Aorta (tissue), 5 donors: ENCODE measurements at regions not wholly inside any gene's neighbourhood (a gene's known extent, or its start where the extent isn't known, plus 50 kb on each side); places are given as distances from the start of the nearest gene placed in this dataset.

Experiments
- ATAC-seq: fragments of 200-7000 bp; cut with Tn5 transposase; one replicate; pipeline ENCODE4 v1.9.1; 2022; ENCODE audit warnings: moderate library complexity; ENCODE audit not compliant: low FRiP score
- DNase-seq, 2 donors: peaks; one replicate each; pipeline ENCODE4 v3.0.0-alpha.2; 2020
- H3K27ac ChIP-seq, 2 donors: one replicate each; pipeline ENCODE4 v1.5.1; 2013; ENCODE audit warnings: low read length in 2 of 2, mild to moderate bottlenecking in 2 of 2, moderate library complexity in 2 of 2, control low read depth in 1 of 2, inconsistent platforms in 1 of 2, low read depth in 1 of 2
- H3K27me3 ChIP-seq, 2 donors: one replicate each; pipeline ENCODE4 v1.6.1; 2013; ENCODE audit warnings: control low read depth in 1 of 2, low read length in 1 of 2, mild to moderate bottlenecking in 1 of 2, moderate library complexity in 1 of 2; ENCODE audit not compliant: insufficient read depth in 2 of 2, control insufficient read depth in 1 of 2
- H3K36me3 ChIP-seq, 2 donors: one replicate each; pipeline ENCODE4 v1.6.1; 2013; ENCODE audit warnings: control low read depth in 1 of 2, low read length in 1 of 2, mild to moderate bottlenecking in 1 of 2; ENCODE audit not compliant: insufficient read depth in 2 of 2, control insufficient read depth in 1 of 2
- H3K4me1 ChIP-seq, 2 donors: one replicate each; pipeline ENCODE4 v1.6.1; 2013; ENCODE audit warnings: low read length in 2 of 2, control low read depth in 1 of 2, mild to moderate bottlenecking in 1 of 2, moderate library complexity in 1 of 2; ENCODE audit not compliant: insufficient read depth in 2 of 2, control insufficient read depth in 1 of 2
- H3K4me3 ChIP-seq, 2 donors: one replicate each; pipeline ENCODE4 v1.5.1; 2013; ENCODE audit warnings: low read length in 2 of 2, control low read depth in 1 of 2, mild to moderate bottlenecking in 1 of 2
- H3K9me3 ChIP-seq: one replicate; pipeline ENCODE4 v1.6.1; 2013; ENCODE audit warnings: mild to moderate bottlenecking, low read length; ENCODE audit not compliant: control insufficient read depth
- WGBS, 2 donors: extraction: QIAGEN DNeasy Blood & Tissue Kit; methylation state at CpG; one replicate each; pipeline ENCODE4 v1.1.7; 2013; 5-methylcytosine and 5-hydroxymethylcytosine counted together
- intact Hi-C, 2 donors: fragments of 100-400 bp; cut with DNase I; formaldehyde crosslinking; loops; one replicate each; pipeline versions ENCODE4 v1.14.2 to v1.15.0; 2022
- donor health status: healthy with polysubstance abuse.
- donor health status: Bipolar disorder and iron deficiency.
- donor health status: DM: no; HTN: no; CAD: no.
- donor health status: DM: no; HTN: no; CAD: no.
- donor health status: DM: yes; HTN: yes; CAD: no.

- Histone ChIP-seq H3K27ac (no peak overlapping the region), H3K4me3 (no peak overlapping the region), H3K27me3 (no peaks in the 10 kb centered on the region), H3K9me3 (no peaks in the 10 kb centered on the region), H3K4me1 (no peaks in the 10 kb centered on the region), H3K36me3 (no peaks in the 10 kb centered on the region)
- intact Hi-C loops, result no loop called here
- no peak for ATAC-seq
- DNase-seq, result no peak
- WGBS, 2 donors, result 69 to 86% methylated on average over 6 of the region's 6 CpGs
These were observed 77.8 kb upstream of the SLC1A3 start for GRCh38 chr5:36528588-36528987.

GRCh38 chr5:36529142-36529541 lies 77.3 kb upstream of the SLC1A3 start:
- DNase-seq, result no peak
- Histone ChIP-seq H3K4me3 (no peak overlapping the region), H3K9me3 (no peaks in the 10 kb centered on the region), H3K27ac (no peak overlapping the region), H3K36me3 (no peaks in the 10 kb centered on the region), H3K4me1 (no peaks in the 10 kb centered on the region), H3K27me3 (no peaks in the 10 kb centered on the region)
- intact Hi-C loops, result no loop called here
- ATAC-seq, result no peak
- WGBS, 2 donors, result 94 to 96% methylated on average over 1 of the region's 1 CpG

GRCh38 chr5:36530215-36530614 lies 76.2 kb upstream of the SLC1A3 start:
- 41 to 47% methylated on average over 2 of the region's 2 CpGs for WGBS, 2 donors
- Histone ChIP-seq H3K27ac (no peak overlapping the region), H3K4me1 (no peaks in the 10 kb centered on the region), H3K27me3 (no peaks in the 10 kb centered on the region), H3K36me3 (no peaks in the 10 kb centered on the region), H3K9me3 (no peaks in the 10 kb centered on the region), H3K4me3 (no peak overlapping the region)
- ATAC-seq (no peak), DNase-seq (no peak)
- intact Hi-C loops, result no loop called here

GRCh38 chr5:36531401-36531800 lies 75.0 kb upstream of the SLC1A3 start:
- H3K27ac ChIP-seq, result no peak overlapping the region
- DNase-seq (no peak), ATAC-seq (no peak)
- no peaks in the 10 kb centered on the region for H3K36me3 ChIP-seq
- H3K4me3 ChIP-seq, result no peak overlapping the region
- intact Hi-C loops, result no loop called here
- 90 to 92% methylated on average over 1 of the region's 1 CpG for WGBS, 2 donors
- H3K27me3 ChIP-seq, result no peaks in the 10 kb centered on the region
- H3K4me1 ChIP-seq, result no peaks in the 10 kb centered on the region
- H3K9me3 ChIP-seq, result no peaks in the 10 kb centered on the region

- Histone ChIP-seq H3K27me3 (no peaks in the 10 kb centered on the region), H3K9me3 (no peaks in the 10 kb centered on the region), H3K36me3 (no peaks in the 10 kb centered on the region), H3K4me1 (no peaks in the 10 kb centered on the region), H3K27ac (no peak overlapping the region), H3K4me3 (no peak overlapping the region)
- 60% methylated on average over 5 of the region's 5 CpGs for WGBS, 2 donors
- DNase-seq (no peak), ATAC-seq (no peak)
- intact Hi-C loops, result no loop called here
These were observed 71.0 kb upstream of the SLC1A3 start for GRCh38 chr5:36535378-36535777.

GRCh38 chr5:36535859-36536615 lies 70.4 kb upstream of the SLC1A3 start:
- H3K4me1 ChIP-seq, result no peaks in the 10 kb centered on the region
- ATAC-seq, result no peak
- no peaks in the 10 kb centered on the region for H3K36me3 ChIP-seq
- H3K27me3 ChIP-seq, result no peaks in the 10 kb centered on the region
- H3K27ac ChIP-seq, result no peak overlapping the region
- no peak overlapping the region for H3K4me3 ChIP-seq
- DNase-seq, result no peak
- WGBS, 2 donors, result 57 to 61% methylated on average over 4 of the region's 4 CpGs
- H3K9me3 ChIP-seq, result no peaks in the 10 kb centered on the region
- intact Hi-C loops, result no loop called here

GRCh38 chr5:36536616-36537005 lies 69.8 kb upstream of the SLC1A3 start:
- ATAC-seq (no peak), DNase-seq (no peak)
- intact Hi-C loops, result no loop called here
- Histone ChIP-seq H3K9me3 (no peaks in the 10 kb centered on the region), H3K36me3 (no peaks in the 10 kb centered on the region), H3K27me3 (no peaks in the 10 kb centered on the region), H3K27ac (no peak overlapping the region), H3K4me3 (no peak overlapping the region), H3K4me1 (no peaks in the 10 kb centered on the region)

GRCh38 chr5:36537724-36538123 lies 68.7 kb upstream of the SLC1A3 start:
- Histone ChIP-seq H3K27ac (no peak overlapping the region), H3K4me3 (no peak overlapping the region), H3K9me3 (no peaks in the 10 kb centered on the region), H3K4me1 (no peaks in the 10 kb centered on the region), H3K27me3 (no peaks in the 10 kb centered on the region), H3K36me3 (no peaks in the 10 kb centered on the region)
- 61 to 70% methylated on average over 4 of the region's 4 CpGs for WGBS, 2 donors
- intact Hi-C loops, result no loop called here
- ATAC-seq, result no peak
- no peak for DNase-seq

- ATAC-seq (no peak), DNase-seq (no peak)
- Histone ChIP-seq H3K9me3 (no peaks in the 10 kb centered on the region), H3K4me3 (no peak overlapping the region), H3K27ac (no peak overlapping the region), H3K4me1 (no peaks in the 10 kb centered on the region), H3K27me3 (no peaks in the 10 kb centered on the region), H3K36me3 (no peaks in the 10 kb centered on the region)
- 53 to 61% methylated on average over 8 of the region's 8 CpGs for WGBS, 2 donors
- intact Hi-C loops, result no loop called here
These were observed 53.6 kb upstream of the SLC1A3 start for GRCh38 chr5:36552651-36553393.
